Gastroesophageal sphincter (tissue), 4 donors: ENCODE measurements at regions not wholly inside any gene's neighbourhood (a gene's known extent, or its start where the extent isn't known, plus 50 kb on each side); places are given as distances from the start of the nearest gene placed in this dataset.

Source experiments
- ATAC-seq: fragments of 150-250 bp; one replicate; pipeline ENCODE4 v1.9.1; 2016; ENCODE audit warnings: mild to moderate bottlenecking, moderate library complexity
- H3K27ac ChIP-seq, 4 donors: fragments of 200-600 bp; sonication (generic) in 3 of 4; 1 replicate in 3 of 4; 2 replicates in 1 of 4; pipeline ENCODE4 v1.5.1; 2016 to 2019
- H3K27me3 ChIP-seq: fragments of 200-600 bp; sonication (generic); one replicate; pipeline ENCODE4 v1.5.1; 2019
- H3K36me3 ChIP-seq, 2 donors: fragments of 200-600 bp; sonication (generic); one replicate each; pipeline ENCODE4 v1.5.1; 2019; ENCODE audit warnings: control low read depth in 1 of 2
- H3K4me1 ChIP-seq, 3 donors: fragments of 200-600 bp; sonication (generic); 1 replicate in 2 of 3; 2 replicates in 1 of 3; pipeline ENCODE4 v1.5.1; 2016 to 2019; ENCODE audit warnings: control low read depth in 2 of 3
- H3K4me3 ChIP-seq, 2 donors: fragments of 200-600 bp; sonication (generic); one replicate each; pipeline ENCODE4 v1.5.1; 2019; ENCODE audit warnings: mild to moderate bottlenecking in 1 of 2, moderate library complexity in 1 of 2
- H3K9me3 ChIP-seq, 3 donors: fragments of 200-600 bp; sonication (generic); one replicate each; pipeline ENCODE4 v1.5.1; 2017 to 2019; ENCODE audit warnings: control low read depth in 2 of 3
- EP300 ChIP-seq: sonication (generic); formaldehyde crosslinking; IDR thresholded peaks from one replicate; pipeline ENCODE4 v1.6.1; 2017; ENCODE audit warnings: antibody characterized with exemption, mild to moderate bottlenecking
- POLR2A ChIP-seq, 2 donors: fragments of 450-650 bp; IDR thresholded peaks; one replicate each; pipeline ENCODE4 v1.6.1; 2017; ENCODE audit warnings: antibody characterized with exemption in 2 of 2, mild to moderate bottlenecking in 2 of 2, moderate library complexity in 1 of 2
- POLR2AphosphoS5 ChIP-seq: sonication (generic); formaldehyde crosslinking; IDR thresholded peaks from one replicate; pipeline ENCODE4 v1.6.1; 2017; ENCODE audit warnings: antibody characterized with exemption
- WGBS, 2 donors: methylation state at CpG; one replicate each; pipeline ENCODE4 v1.1.5; 2018; ENCODE audit warnings: low coverage in 1 of 2; 5-methylcytosine and 5-hydroxymethylcytosine counted together
- small RNA-seq, 4 donors: library from RNA; depleted of rRNA; stranded (forward); fragments of <200 nt; gene quantifications; one replicate each; pipeline ENCODE3, GENCODE V24; 2016
- TF ChIP-seq, protein P1 (sequence below), 4 experiments: fragments of 200-600 bp in 2 of 4; fragments of 450-650 bp in 2 of 4; sonication (generic) in 1 of 4; IDR thresholded peaks; one replicate each; pipeline ENCODE4 v1.5.1; 2017 to 2019; ENCODE audit warnings: antibody characterized with exemption in 4 of 4, mild to moderate bottlenecking in 2 of 4, moderate library complexity in 2 of 4

DNA sequence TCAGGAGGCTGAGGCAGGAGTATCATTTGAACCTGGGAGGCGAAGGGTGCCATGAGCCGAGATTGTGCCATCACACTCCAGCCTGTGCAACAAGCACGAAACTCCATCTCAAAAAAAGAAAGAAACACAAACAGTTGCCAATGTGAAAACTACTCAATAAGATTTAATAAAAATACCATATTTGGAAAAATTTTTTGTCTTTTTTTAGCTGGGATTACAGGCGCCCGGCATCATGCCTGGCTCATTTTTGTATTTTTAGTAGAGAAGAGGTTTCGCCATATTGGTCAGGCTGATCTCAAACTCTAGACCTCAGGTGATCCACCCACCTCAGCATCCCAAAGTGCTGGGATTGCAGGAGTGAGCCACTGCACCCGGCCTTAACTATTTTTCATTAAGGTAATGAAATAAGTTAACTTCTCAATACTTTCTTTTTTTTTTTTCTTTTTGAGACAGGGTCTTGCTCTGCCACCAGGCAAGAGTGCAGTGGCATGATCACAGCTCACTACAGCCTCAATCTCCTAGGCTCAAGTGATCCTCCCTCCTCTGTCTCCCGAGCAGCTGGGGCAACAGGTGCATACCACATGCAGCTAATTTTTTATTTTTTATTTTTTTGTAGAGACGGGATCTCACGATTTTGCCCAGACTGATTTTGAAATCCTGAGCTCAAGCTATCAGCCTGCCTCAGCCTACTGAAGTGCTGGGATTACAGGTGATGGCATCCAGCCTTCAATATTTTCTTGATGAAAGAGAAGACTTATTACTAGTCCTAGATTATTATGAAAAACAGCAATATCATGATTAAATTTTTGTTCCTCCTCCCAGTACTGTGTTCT lies 4746.2 kb upstream of the OR11H1 start:
- no peaks in the 10 kb centered on the region for H3K36me3 ChIP-seq
- no peak for TF ChIP-seq POLR2A (IDR thresholded peaks at IDR 0.05)
- no peak for TF ChIP-seq EP300
- TF ChIP-seq, protein P1, sequence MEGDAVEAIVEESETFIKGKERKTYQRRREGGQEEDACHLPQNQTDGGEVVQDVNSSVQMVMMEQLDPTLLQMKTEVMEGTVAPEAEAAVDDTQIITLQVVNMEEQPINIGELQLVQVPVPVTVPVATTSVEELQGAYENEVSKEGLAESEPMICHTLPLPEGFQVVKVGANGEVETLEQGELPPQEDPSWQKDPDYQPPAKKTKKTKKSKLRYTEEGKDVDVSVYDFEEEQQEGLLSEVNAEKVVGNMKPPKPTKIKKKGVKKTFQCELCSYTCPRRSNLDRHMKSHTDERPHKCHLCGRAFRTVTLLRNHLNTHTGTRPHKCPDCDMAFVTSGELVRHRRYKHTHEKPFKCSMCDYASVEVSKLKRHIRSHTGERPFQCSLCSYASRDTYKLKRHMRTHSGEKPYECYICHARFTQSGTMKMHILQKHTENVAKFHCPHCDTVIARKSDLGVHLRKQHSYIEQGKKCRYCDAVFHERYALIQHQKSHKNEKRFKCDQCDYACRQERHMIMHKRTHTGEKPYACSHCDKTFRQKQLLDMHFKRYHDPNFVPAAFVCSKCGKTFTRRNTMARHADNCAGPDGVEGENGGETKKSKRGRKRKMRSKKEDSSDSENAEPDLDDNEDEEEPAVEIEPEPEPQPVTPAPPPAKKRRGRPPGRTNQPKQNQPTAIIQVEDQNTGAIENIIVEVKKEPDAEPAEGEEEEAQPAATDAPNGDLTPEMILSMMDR (IDR thresholded peaks at IDR 0.05), result no peak
- TF ChIP-seq POLR2AphosphoS5, result no peak
- ATAC-seq, result no peak
- H3K4me3 ChIP-seq, result no peak overlapping the region
- H3K27me3 ChIP-seq, result no peaks in the 10 kb centered on the region
- no peaks in the 10 kb centered on the region for H3K4me1 ChIP-seq
- 65 to 68% methylated on average over 10 of the region's 10 CpGs for WGBS, 2 donors
- no peak overlapping the region for H3K27ac ChIP-seq
- no peaks in the 10 kb centered on the region for H3K9me3 ChIP-seq

Small RNA genes lying in the stretch of these regions (small RNA-seq; reads per million reads assigned to genes)
- gene RF00004, result 0 reads per million in 4 donors
